Hematopoietic multipotent progenitor cell treated with erythropoietin and hydrocortisone succinate and interleukin-3 and kit ligand, for 17 days (in vitro differentiated cells): ENCODE measurements at regions not wholly inside any gene's neighbourhood (a gene's known extent, or its start where the extent isn't known, plus 50 kb on each side); places are given as distances from the start of the nearest gene placed in this dataset.

Experiments used
- DNase-seq: peaks from one replicate; pipeline ENCODE4 v3.0.0-alpha.2; 2015; ENCODE audit warnings: low spot score

GRCh38 chr4:1463088-1463926 lies 57.1 kb upstream of the NKX1-1 start:
- no peak for DNase-seq

- DNase-seq, result no peak
Observed at GRCh38 chr4:1462768-1463075, 56.5 kb upstream of the NKX1-1 start.

DNA sequence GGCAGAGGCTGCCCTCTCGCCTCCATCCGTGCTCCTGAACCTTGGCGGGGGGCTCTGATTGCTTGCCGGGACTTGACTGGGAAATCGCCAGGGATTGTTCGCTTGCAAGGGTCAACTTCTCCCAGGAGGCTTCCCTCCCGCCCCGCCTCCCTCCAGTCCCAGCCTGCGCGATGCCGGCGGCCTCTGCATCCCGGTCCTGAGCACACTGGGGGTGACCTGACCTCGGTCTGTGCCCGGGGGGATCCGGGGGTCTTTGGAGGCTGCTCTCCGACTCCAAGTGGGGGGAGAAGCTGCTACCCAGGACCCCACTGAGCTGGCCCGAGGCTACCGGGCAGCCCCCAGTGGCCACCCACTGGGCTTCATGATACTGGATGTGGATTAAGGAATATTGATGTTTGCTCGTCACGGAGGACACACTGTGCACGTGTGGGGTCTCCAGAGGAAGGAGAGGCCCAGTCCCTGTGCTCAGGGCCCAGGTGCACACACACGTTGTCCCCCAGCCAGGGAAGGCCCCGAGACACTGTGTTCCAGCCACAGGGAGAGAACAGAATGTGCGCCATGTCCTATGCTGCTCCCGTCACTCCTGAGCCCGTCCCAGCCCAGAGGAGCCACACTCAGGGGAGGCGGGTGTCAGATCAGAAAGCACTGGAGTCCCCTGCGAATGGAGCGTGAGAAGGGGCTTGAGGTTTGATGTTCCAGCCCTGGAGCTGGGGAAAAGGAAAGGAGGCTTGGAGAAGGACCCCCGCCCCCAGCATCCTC lies 55.9 kb upstream of the NKX1-1 start:
- no peak for DNase-seq

- no peak for DNase-seq
Observed at GRCh38 chr4:1460967-1461868, 55.0 kb upstream of the NKX1-1 start.

GRCh38 chr4:1459722-1460511 lies 53.7 kb upstream of the NKX1-1 start:
- DNase-seq, result no peak

GRCh38 chr4:1459081-1459721 lies 53.0 kb upstream of the NKX1-1 start:
- no peak for DNase-seq

DNA sequence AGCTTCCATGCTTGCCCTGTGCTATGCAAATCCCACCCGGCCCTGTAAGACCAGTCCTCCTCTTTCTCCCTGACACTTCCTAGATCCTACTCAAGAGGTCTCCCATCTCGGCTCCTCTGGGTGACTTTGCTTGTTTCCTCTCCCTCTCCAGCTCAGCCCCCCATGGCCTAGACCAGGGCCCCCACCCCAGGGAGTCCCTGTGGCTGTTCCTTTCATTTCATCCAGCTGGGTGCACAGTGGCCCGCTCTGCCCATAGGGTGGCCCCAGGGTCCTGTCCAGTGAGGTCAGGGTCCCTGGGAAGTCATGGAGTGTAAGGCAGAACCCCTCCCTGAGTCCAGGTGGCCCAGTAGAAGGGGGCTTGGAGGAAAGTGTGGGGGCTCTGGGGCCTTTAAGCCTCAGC lies 52.3 kb upstream of the NKX1-1 start:
- DNase-seq, result no peak
